Mucosa of rectum (tissue), 2 donors: ENCODE measurements at regions not wholly inside any gene's neighbourhood (a gene's known extent, or its start where the extent isn't known, plus 50 kb on each side); places are given as distances from the start of the nearest gene placed in this dataset.

ENCODE experiments used
- H3K27ac ChIP-seq, 2 donors: one replicate each; pipeline ENCODE4 v1.7.0; 2013; ENCODE audit warnings: inconsistent platforms in 2 of 2, low read depth in 2 of 2, low read length in 2 of 2
- H3K27me3 ChIP-seq, 2 donors: one replicate each; pipeline ENCODE4 v1.7.0; 2013; ENCODE audit warnings: low read length in 2 of 2; ENCODE audit not compliant: control insufficient read depth in 2 of 2, insufficient read depth in 2 of 2
- H3K36me3 ChIP-seq, 2 donors: one replicate each; pipeline ENCODE4 v1.7.0; 2013; ENCODE audit warnings: low read length in 2 of 2; ENCODE audit not compliant: control insufficient read depth in 2 of 2, insufficient read depth in 2 of 2
- H3K4me1 ChIP-seq, 2 donors: one replicate each; pipeline ENCODE4 v1.7.0; 2013; ENCODE audit warnings: low read length in 2 of 2, mild to moderate bottlenecking in 1 of 2; ENCODE audit not compliant: control insufficient read depth in 2 of 2, insufficient read depth in 2 of 2
- H3K4me3 ChIP-seq, 2 donors: one replicate each; pipeline ENCODE4 v1.7.0; 2013; ENCODE audit warnings: low read length in 2 of 2
- H3K9ac ChIP-seq, 2 donors: one replicate each; pipeline ENCODE4 v1.7.0; 2013; ENCODE audit warnings: low read length in 2 of 2, low read depth in 1 of 2, mild to moderate bottlenecking in 1 of 2
- H3K9me3 ChIP-seq, 2 donors: one replicate each; pipeline ENCODE4 v1.7.0; 2013; ENCODE audit warnings: low read length in 2 of 2; ENCODE audit not compliant: control insufficient read depth in 2 of 2
- donor health status: healthy.
- donor health status: Normal muscosa, but diverticular disease.

GRCh38 chr2:215573496-215573895 is 137.6 kb upstream of the FN1 start:
- Histone ChIP-seq H3K9ac (no peak overlapping the region), H3K36me3 (no peaks in the 10 kb centered on the region), H3K9me3 (no peaks in the 10 kb centered on the region), H3K4me3 (no peak overlapping the region), H3K27ac (no peak overlapping the region), H3K4me1 (no peaks in the 10 kb centered on the region), H3K27me3 (no peaks in the 10 kb centered on the region)

- Histone ChIP-seq H3K4me3 (no peak overlapping the region), H3K27ac (no peak overlapping the region), H3K27me3 (no peaks in the 10 kb centered on the region), H3K4me1 (no peaks in the 10 kb centered on the region), H3K9ac (no peak overlapping the region), H3K9me3 (no peaks in the 10 kb centered on the region), H3K36me3 (no peaks in the 10 kb centered on the region)
Observed at GRCh38 chr2:215572341-215572848, 136.5 kb upstream of the FN1 start.

- Histone ChIP-seq H3K9ac (no peak overlapping the region), H3K4me1 (no peaks in the 10 kb centered on the region), H3K4me3 (no peak overlapping the region), H3K36me3 (no peaks in the 10 kb centered on the region), H3K27ac (no peak overlapping the region), H3K9me3 (no peaks in the 10 kb centered on the region), H3K27me3 (no peaks in the 10 kb centered on the region)
Observed at GRCh38 chr2:215571689-215572088, 135.8 kb upstream of the FN1 start.

- H3K27me3 ChIP-seq, result no peaks in the 10 kb centered on the region
- no peak overlapping the region for H3K9ac ChIP-seq
- no peak overlapping the region for H3K4me3 ChIP-seq
- H3K4me1 ChIP-seq, result no peaks in the 10 kb centered on the region
- H3K27ac ChIP-seq, result no peak overlapping the region
- no peaks in the 10 kb centered on the region for H3K36me3 ChIP-seq
- no peaks in the 10 kb centered on the region for H3K9me3 ChIP-seq
Observed at GRCh38 chr2:215567504-215567903, 131.6 kb upstream of the FN1 start.

GRCh38 chr2:215565897-215566296 is 130.0 kb upstream of the FN1 start:
- Histone ChIP-seq H3K27me3 (no peaks in the 10 kb centered on the region), H3K9me3 (no peaks in the 10 kb centered on the region), H3K4me1 (no peaks in the 10 kb centered on the region), H3K9ac (no peak overlapping the region), H3K4me3 (no peak overlapping the region), H3K27ac (no peak overlapping the region), H3K36me3 (no peaks in the 10 kb centered on the region)

GRCh38 chr2:215557701-215558100 is 121.8 kb upstream of the FN1 start:
- no peak overlapping the region for H3K4me3 ChIP-seq
- H3K9ac ChIP-seq, result no peak overlapping the region
- no peaks in the 10 kb centered on the region for H3K36me3 ChIP-seq
- no peaks in the 10 kb centered on the region for H3K4me1 ChIP-seq
- H3K9me3 ChIP-seq, result no peaks in the 10 kb centered on the region
- H3K27me3 ChIP-seq, result no peaks in the 10 kb centered on the region
- no peak overlapping the region for H3K27ac ChIP-seq

GRCh38 chr2:215556979-215557378 is 121.1 kb upstream of the FN1 start:
- H3K27ac ChIP-seq, result no peak overlapping the region
- H3K4me1 ChIP-seq, result no peaks in the 10 kb centered on the region
- no peaks in the 10 kb centered on the region for H3K9me3 ChIP-seq
- no peaks in the 10 kb centered on the region for H3K36me3 ChIP-seq
- no peak overlapping the region for H3K4me3 ChIP-seq
- H3K27me3 ChIP-seq, result no peaks in the 10 kb centered on the region
- no peak overlapping the region for H3K9ac ChIP-seq

GRCh38 chr2:215554689-215555498 is 119.0 kb upstream of the FN1 start:
- Histone ChIP-seq H3K27me3 (no peaks in the 10 kb centered on the region), H3K9ac (no peak overlapping the region), H3K27ac (no peak overlapping the region), H3K4me3 (no peak overlapping the region), H3K4me1 (no peaks in the 10 kb centered on the region), H3K36me3 (no peaks in the 10 kb centered on the region), H3K9me3 (no peaks in the 10 kb centered on the region)

GRCh38 chr2:215553946-215554345 is 118.1 kb upstream of the FN1 start:
- Histone ChIP-seq H3K9ac (no peak overlapping the region), H3K36me3 (no peaks in the 10 kb centered on the region), H3K27ac (no peak overlapping the region), H3K27me3 (no peaks in the 10 kb centered on the region), H3K4me3 (no peak overlapping the region), H3K4me1 (no peaks in the 10 kb centered on the region), H3K9me3 (no peaks in the 10 kb centered on the region)

- Histone ChIP-seq H3K4me3 (no peak overlapping the region), H3K27me3 (no peaks in the 10 kb centered on the region), H3K4me1 (no peaks in the 10 kb centered on the region), H3K9me3 (no peaks in the 10 kb centered on the region), H3K36me3 (no peaks in the 10 kb centered on the region), H3K9ac (no peak overlapping the region), H3K27ac (no peak overlapping the region)
Observed at GRCh38 chr2:215552144-215552580, 116.3 kb upstream of the FN1 start.
